ENCODE measurements at regions not wholly inside any gene's neighbourhood (a gene's known extent, or its start where the extent isn't known, plus 50 kb on each side); places are given as distances from the start of the nearest gene placed in this dataset.

GRCh38 chr4:71239365-71239764 is 99.5 kb upstream of the SLC4A4 start:
- no peak overlapping the region for H3K4me3 ChIP-seq (ENCODE audit: control insufficient read depth, low read depth, low read length)
- peak; percentile 23 for DNase-seq (ENCODE audit: low read depth)
- TF ChIP-seq, protein P1, sequence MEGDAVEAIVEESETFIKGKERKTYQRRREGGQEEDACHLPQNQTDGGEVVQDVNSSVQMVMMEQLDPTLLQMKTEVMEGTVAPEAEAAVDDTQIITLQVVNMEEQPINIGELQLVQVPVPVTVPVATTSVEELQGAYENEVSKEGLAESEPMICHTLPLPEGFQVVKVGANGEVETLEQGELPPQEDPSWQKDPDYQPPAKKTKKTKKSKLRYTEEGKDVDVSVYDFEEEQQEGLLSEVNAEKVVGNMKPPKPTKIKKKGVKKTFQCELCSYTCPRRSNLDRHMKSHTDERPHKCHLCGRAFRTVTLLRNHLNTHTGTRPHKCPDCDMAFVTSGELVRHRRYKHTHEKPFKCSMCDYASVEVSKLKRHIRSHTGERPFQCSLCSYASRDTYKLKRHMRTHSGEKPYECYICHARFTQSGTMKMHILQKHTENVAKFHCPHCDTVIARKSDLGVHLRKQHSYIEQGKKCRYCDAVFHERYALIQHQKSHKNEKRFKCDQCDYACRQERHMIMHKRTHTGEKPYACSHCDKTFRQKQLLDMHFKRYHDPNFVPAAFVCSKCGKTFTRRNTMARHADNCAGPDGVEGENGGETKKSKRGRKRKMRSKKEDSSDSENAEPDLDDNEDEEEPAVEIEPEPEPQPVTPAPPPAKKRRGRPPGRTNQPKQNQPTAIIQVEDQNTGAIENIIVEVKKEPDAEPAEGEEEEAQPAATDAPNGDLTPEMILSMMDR (conservative IDR thresholded peaks at IDR 0.05; ENCODE audit: control insufficient read depth, insufficient read depth, low read depth, low read length) = no peak

DNA sequence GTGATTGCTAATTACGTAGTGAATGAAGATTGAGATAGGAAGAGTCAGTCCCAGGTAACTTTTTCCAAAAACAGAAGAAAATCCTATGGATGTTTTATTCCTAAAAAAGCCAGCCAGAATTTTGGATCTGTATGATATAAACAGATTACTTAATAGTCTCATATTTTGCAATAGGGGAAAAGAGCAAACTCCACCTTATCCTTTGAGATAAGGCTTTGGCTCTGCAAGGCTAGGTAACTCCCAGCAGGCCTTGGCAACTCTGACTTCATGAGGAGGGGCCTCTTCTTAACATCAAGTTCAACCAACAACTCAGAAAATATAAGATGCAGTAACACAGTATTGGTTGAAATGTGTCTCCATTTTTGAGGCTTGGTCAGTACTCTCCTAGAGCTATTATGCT is 98.7 kb upstream of the SLC4A4 start:
- TF ChIP-seq, protein P1 (conservative IDR thresholded peaks at IDR 0.05; ENCODE audit: control insufficient read depth, insufficient read depth, low read depth, low read length) = no peak
- DNase-seq (ENCODE audit: low read depth) = no peak
- no peak overlapping the region for H3K4me3 ChIP-seq (ENCODE audit: control insufficient read depth, low read depth, low read length)

- TF ChIP-seq, protein P1 (conservative IDR thresholded peaks at IDR 0.05; ENCODE audit: control insufficient read depth, insufficient read depth, low read depth, low read length) = no peak
- no peak for DNase-seq (ENCODE audit: low read depth)
- no peak overlapping the region for H3K4me3 ChIP-seq (ENCODE audit: control insufficient read depth, low read depth, low read length)
Observed at GRCh38 chr4:71241501-71242288, 97.1 kb upstream of the SLC4A4 start.

DNA sequence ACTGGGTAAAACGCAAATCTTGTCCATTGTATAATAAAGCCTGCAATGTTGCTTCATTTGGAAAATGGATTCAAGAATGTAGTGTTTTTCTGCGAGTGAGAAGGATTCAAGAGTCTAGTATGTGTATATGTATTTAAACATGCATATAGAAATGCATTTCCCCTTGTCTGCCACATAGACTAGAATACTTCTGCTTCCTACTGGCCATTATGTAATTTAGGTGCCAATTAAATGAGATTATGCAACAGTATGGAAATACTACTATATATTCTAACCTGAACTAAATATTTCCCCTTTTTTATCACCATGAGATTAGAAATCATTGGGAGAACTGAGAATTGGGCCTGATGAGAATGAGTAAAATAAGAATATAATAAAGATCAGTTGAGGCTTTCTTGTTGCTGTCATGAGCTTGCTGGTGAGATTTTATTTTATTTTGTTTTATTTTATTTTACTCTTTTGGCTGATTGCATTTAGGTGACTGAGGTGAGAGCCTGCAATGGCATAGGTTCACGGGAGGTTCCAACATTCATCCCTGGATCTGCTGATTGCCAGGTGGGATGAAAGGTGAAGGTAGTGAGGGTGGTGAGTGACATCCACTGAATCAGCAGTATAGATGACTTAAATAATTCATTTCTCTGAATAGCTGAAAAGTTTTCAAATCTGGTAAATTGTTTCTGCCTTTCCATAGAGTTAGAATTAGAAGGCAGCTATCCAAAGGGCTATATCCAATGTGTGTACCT is 95.6 kb upstream of the SLC4A4 start:
- no peak overlapping the region for H3K4me3 ChIP-seq (ENCODE audit: control insufficient read depth, low read depth, low read length)
- DNase-seq (ENCODE audit: low read depth) = no peak
- TF ChIP-seq, protein P1 (conservative IDR thresholded peaks at IDR 0.05; ENCODE audit: control insufficient read depth, insufficient read depth, low read depth, low read length) = no peak

DNA sequence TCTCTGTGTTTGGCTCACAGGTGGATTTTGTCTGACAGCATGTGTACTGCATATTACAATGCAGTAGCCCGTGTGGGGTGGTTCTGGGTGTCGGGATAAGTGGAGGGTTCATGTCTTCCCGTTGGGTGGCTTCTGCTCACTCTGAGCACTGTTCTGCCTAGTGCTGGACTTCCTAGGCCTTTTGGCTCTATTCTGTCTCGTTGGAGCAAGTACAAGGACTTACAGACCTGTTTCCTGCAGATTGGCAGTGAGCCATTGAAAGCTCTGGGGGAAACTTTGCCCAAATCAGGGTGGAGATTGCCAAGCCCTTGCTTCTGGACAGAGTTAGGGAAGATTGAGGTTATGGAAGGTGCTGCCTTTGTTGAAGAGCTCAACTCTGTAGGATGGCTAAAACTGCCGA is 91.1 kb upstream of the SLC4A4 start:
- no peak for DNase-seq (ENCODE audit: low read depth)
- TF ChIP-seq, protein P1 (conservative IDR thresholded peaks at IDR 0.05; ENCODE audit: control insufficient read depth, insufficient read depth, low read depth, low read length) = no peak
- H3K4me3 ChIP-seq (ENCODE audit: control insufficient read depth, low read depth, low read length) = no peak overlapping the region

- no peak overlapping the region for H3K4me3 ChIP-seq (ENCODE audit: control insufficient read depth, low read depth, low read length)
- no peak for DNase-seq (ENCODE audit: low read depth)
- TF ChIP-seq, protein P1 (conservative IDR thresholded peaks at IDR 0.05; ENCODE audit: control insufficient read depth, insufficient read depth, low read depth, low read length) = no peak
Observed at GRCh38 chr4:71251261-71251660, 87.6 kb upstream of the SLC4A4 start.

Measured in fibroblast of mammary gland (primary cell).